ENCODE measurements at regions not wholly inside any gene's neighbourhood (a gene's known extent, or its start where the extent isn't known, plus 50 kb on each side); places are given as distances from the start of the nearest gene placed in this dataset.

GRCh38 chr2:216808805-216809425 lies 50.9 kb downstream of the TNP1 start:
- in situ Hi-C loops (cut with HindIII; ENCODE audit: low sequenced_read_pairs): no loop called here
- DNase-seq (ENCODE audit: low spot score): no peak

GRCh38 chr2:216807857-216808272 lies 52.0 kb downstream of the TNP1 start:
- DNase-seq (ENCODE audit: low spot score): peak; percentile 38
- in situ Hi-C loops (cut with HindIII; ENCODE audit: low sequenced_read_pairs): no loop called here

- in situ Hi-C loops (cut with HindIII; ENCODE audit: low sequenced_read_pairs): no loop called here
- DNase-seq (ENCODE audit: low spot score): no peak
These were observed 55.2 kb downstream of the TNP1 start for GRCh38 chr2:216804357-216805350.

- in situ Hi-C loops (cut with HindIII; ENCODE audit: low sequenced_read_pairs): no loop called here
- peak; percentile 30 for DNase-seq (ENCODE audit: low spot score)
These were observed 56.1 kb downstream of the TNP1 start for GRCh38 chr2:216803791-216804190.

GRCh38 chr2:216802516-216803215 lies 57.2 kb downstream of the TNP1 start:
- in situ Hi-C loops (cut with HindIII; ENCODE audit: low sequenced_read_pairs): no loop called here

GRCh38 chr2:216800836-216801235 lies 59.0 kb downstream of the TNP1 start:
- no peak for DNase-seq (ENCODE audit: low spot score)
- in situ Hi-C loops (cut with HindIII; ENCODE audit: low sequenced_read_pairs): no loop called here

More at GRCh38 chr2:216802516-216803215, 57.2 kb downstream of the TNP1 start:
- no peak for DNase-seq (ENCODE audit: low spot score)

- no peak for DNase-seq (ENCODE audit: low spot score)
- in situ Hi-C loops (cut with HindIII; ENCODE audit: low sequenced_read_pairs): no loop called here
These were observed 59.9 kb downstream of the TNP1 start for GRCh38 chr2:216799873-216800431.

GRCh38 chr2:216796115-216796840 lies 63.6 kb downstream of the TNP1 start:
- no peak for DNase-seq (ENCODE audit: low spot score)
- in situ Hi-C loops (cut with HindIII; ENCODE audit: low sequenced_read_pairs): no loop called here

- in situ Hi-C loops (cut with HindIII; ENCODE audit: low sequenced_read_pairs): no loop called here
These were observed 66.5 kb downstream of the TNP1 start for GRCh38 chr2:216793386-216793785.

GRCh38 chr2:216792222-216793021 lies 67.4 kb downstream of the TNP1 start:
- in situ Hi-C loops (cut with HindIII; ENCODE audit: low sequenced_read_pairs): no loop called here
- DNase-seq (ENCODE audit: low spot score): no peak

More at GRCh38 chr2:216793386-216793785, 66.5 kb downstream of the TNP1 start:
- DNase-seq (ENCODE audit: low spot score): no peak

- DNase-seq (ENCODE audit: low spot score): no peak
- in situ Hi-C loops (cut with HindIII; ENCODE audit: low sequenced_read_pairs): no loop called here
These were observed 68.6 kb downstream of the TNP1 start for GRCh38 chr2:216791303-216791702.

GRCh38 chr2:216789081-216789480 lies 70.8 kb downstream of the TNP1 start:
- in situ Hi-C loops (cut with HindIII; ENCODE audit: low sequenced_read_pairs): no loop called here

GRCh38 chr2:216787851-216788540 lies 71.9 kb downstream of the TNP1 start:
- no peak for DNase-seq (ENCODE audit: low spot score)
- in situ Hi-C loops (cut with HindIII; ENCODE audit: low sequenced_read_pairs): no loop called here

More at GRCh38 chr2:216789081-216789480, 70.8 kb downstream of the TNP1 start:
- no peak for DNase-seq (ENCODE audit: low spot score)

GRCh38 chr2:216786676-216787075 lies 73.2 kb downstream of the TNP1 start:
- in situ Hi-C loops (cut with HindIII; ENCODE audit: low sequenced_read_pairs): no loop called here
- no peak for DNase-seq (ENCODE audit: low spot score)

- in situ Hi-C loops (cut with HindIII; ENCODE audit: low sequenced_read_pairs): no loop called here
- DNase-seq (ENCODE audit: low spot score): no peak
These were observed 75.4 kb downstream of the TNP1 start for GRCh38 chr2:216784456-216784855.

- in situ Hi-C loops (cut with HindIII; ENCODE audit: low sequenced_read_pairs): no loop called here
- no peak for DNase-seq (ENCODE audit: low spot score)
These were observed 78.2 kb downstream of the TNP1 start for GRCh38 chr2:216781709-216782108.

- in situ Hi-C loops (cut with HindIII; ENCODE audit: low sequenced_read_pairs): no loop called here
- no peak for DNase-seq (ENCODE audit: low spot score)
These were observed 79.0 kb downstream of the TNP1 start for GRCh38 chr2:216780843-216781242.

Data from G401 (cell line).